AG04449 (cell line): ENCODE measurements at regions not wholly inside any gene's neighbourhood (a gene's known extent, or its start where the extent isn't known, plus 50 kb on each side); places are given as distances from the start of the nearest gene placed in this dataset.

Experiments used
- CTCF ChIA-PET: fragments of 350-600 bp; formaldehyde crosslinking; extraction: SDS; loops from one replicate; lab custom pipeline; 2021; ENCODE audit warnings: antibody characterized with exemption; lab: Yijun Ruan, JAX
- POLR2A ChIA-PET: fragments of 400-600, 350-600 bp; formaldehyde crosslinking; extraction: SDS; loops from one replicate; lab custom pipeline; 2020; ENCODE audit warnings: antibody characterized with exemption, inconsistent platforms; lab: Yijun Ruan, JAX
- DNase-seq: peaks from one replicate; pipeline ENCODE4 v3.0.0-alpha.2; 2010; ENCODE audit warnings: low read depth, low spot score
- H3K4me3 ChIP-seq: 2 replicates; pipeline ENCODE4 v1.5.1; 2011; ENCODE audit warnings: low read depth, mild to moderate bottlenecking, control low read depth, low read length
- CTCF ChIP-seq: IDR thresholded peaks from one replicate; pipeline ENCODE4 v1.5.1; 2011; ENCODE audit warnings: mild to moderate bottlenecking, moderate library complexity, low read length, control low read depth, inconsistent platforms; ENCODE audit not compliant: insufficient read depth; ENCODE audit errors: missing control alignments

DNA sequence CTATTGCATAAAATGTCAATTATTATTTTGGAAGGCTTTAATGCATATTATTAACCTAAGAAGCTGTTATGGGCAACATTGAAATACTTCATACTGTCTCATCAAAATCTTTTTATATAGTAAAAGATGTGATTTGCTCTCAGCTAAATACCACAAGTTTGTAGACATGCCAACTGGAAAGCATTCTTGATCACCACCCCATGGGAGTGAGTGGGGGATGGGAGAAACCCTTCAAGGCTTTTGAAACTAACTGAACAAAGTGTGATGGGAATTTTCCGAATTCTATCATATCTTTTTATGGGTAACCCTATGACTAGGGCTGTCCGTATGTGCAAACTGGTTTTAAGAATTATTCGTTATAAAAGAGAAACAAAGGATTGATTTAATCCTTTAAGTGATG lies 377.3 kb upstream of the JAG1 start:
- ChIA-PET POLR2A (no interaction called here), CTCF (no interaction called here)
- no peak for DNase-seq
- no peak overlapping the region for H3K4me3 ChIP-seq
- no peak for TF ChIP-seq CTCF

GRCh38 chr20:11053310-11053709 lies 379.5 kb upstream of the JAG1 start:
- CTCF ChIA-PET = no interaction called here
- no peak for TF ChIP-seq CTCF

DNA sequence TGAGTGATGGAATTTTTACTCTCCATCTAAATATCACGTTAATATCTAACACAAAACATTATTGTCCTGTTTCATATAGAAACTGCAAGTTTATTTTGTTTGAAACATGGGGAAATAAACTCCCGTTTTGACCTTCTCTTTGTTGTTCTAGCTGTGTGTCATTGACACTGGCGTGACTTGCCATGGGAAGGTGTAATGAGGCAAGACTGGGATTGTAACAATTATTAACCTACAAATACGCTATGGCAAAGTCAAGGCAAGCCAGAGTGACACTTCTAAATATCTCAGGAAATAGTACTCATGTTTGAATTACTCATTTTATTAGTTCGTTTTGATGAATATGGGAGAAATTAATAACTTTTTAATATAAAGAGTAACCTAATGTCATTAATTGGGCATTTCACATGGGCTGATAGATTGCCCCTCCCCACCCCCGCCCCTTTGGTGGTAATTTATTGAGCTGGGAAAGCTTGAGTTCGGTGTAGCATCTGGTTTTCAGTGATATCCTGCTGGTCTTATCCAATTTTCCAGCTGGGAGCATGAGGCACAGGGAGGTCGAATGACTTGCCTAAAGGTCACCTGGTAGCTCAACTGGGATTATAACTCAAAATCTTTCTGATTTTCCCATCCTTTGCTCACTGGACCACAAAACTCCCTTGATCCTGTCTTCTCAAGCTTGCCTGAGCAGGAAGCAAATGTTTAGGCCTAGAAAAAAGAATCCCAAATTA lies 380.6 kb upstream of the JAG1 start:
- TF ChIP-seq CTCF = no peak
- ChIA-PET CTCF (interaction anchor here (1.3 kb wide), 1 partner anchor 10 kb away, joined by 3 read pairs; no protein-coding TSS in a partner anchor), POLR2A (no interaction called here)
- no peak for DNase-seq
- no peak overlapping the region for H3K4me3 ChIP-seq

More at GRCh38 chr20:11053310-11053709, 379.5 kb upstream of the JAG1 start:
- H3K4me3 ChIP-seq = no peak overlapping the region
- DNase-seq = no peak
- POLR2A ChIA-PET = no interaction called here

- no peak for TF ChIP-seq CTCF
- DNase-seq = no peak
- H3K4me3 ChIP-seq = no peak overlapping the region
- POLR2A ChIA-PET = no interaction called here
- CTCF ChIA-PET = no interaction called here
Observed at GRCh38 chr20:11056414-11056813, 382.6 kb upstream of the JAG1 start.

DNA sequence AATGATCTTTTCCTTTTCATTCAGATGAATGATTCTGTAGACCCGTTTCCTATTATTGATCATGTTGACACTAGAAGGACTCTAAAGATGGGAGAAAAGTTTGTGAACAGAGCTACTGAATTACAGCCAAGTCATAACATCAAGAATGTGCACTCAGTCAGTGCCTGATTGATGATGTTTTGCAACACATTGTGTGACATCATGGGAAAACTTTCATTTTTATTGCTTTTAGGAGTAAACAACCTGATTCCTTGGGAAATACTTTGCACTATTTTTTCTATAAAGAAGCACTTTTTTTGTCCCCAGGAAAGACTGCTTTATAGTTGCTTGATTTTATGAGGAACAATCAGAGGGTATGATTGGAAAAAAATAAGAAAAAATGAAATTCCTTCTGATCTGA lies 383.8 kb upstream of the JAG1 start:
- TF ChIP-seq CTCF = no peak
- ChIA-PET POLR2A (no interaction called here), CTCF (no interaction called here)
- no peak for DNase-seq
- H3K4me3 ChIP-seq = no peak overlapping the region

GRCh38 chr20:11059659-11060058 lies 385.9 kb upstream of the JAG1 start:
- DNase-seq = no peak
- ChIA-PET POLR2A (interaction anchor here (0.7 kb wide), 1 partner anchor 133 kb away, joined by 3 read pairs; no protein-coding TSS in a partner anchor), CTCF (no interaction called here)
- TF ChIP-seq CTCF = no peak
- H3K4me3 ChIP-seq = no peak overlapping the region
